ENCODE measurements at regions not wholly inside any gene's neighbourhood (a gene's known extent, or its start where the extent isn't known, plus 50 kb on each side); places are given as distances from the start of the nearest gene placed in this dataset.

- DNase-seq (ENCODE audit: low read depth): no peak
Observed at GRCh38 chr11:70848243-70848750, 404.1 kb downstream of the SHANK2 start.

DNA sequence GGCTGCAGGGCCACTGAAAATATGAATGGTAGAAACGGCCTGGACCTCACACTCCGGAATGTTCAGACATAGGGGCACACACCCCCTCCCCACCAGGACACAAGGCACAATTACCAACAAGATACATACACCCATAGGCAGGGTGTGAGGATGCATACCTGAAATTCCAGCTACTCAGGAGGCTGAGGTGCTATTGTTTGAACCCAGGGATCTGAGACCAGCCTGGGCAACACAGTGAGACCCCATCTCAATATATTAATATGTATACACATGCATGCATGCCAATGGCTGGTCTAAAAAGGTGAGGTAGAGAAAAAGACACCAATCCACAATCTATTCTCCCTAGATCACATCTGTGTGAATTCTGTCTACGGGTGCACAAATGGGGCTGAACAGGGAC, 403.3 kb downstream of the SHANK2 start:
- no peak for DNase-seq (ENCODE audit: low read depth)

DNA sequence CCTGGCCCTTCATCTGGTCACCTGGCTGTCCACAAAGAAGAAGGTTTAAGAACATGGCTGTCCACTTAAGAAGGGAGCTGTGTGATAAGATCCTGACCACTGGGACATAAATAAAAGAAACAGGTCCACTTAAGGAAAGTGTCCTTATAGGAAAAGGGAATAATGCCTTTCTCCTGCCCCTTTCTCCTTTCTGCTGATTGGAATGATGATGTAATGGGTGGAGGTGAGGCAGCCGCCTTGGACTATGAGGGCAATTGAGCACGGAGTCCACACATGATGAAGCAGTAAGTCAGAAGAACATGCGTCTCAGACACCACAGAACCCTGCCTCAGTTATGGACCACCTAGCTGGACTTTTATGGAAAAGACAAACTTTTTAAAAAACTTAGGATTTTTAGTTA, 401.1 kb downstream of the SHANK2 start:
- no peak for DNase-seq (ENCODE audit: low read depth)

GRCh38 chr11:70851907-70852306, 400.5 kb downstream of the SHANK2 start:
- no peak for DNase-seq (ENCODE audit: low read depth)

- no peak for DNase-seq (ENCODE audit: low read depth)
Observed at GRCh38 chr11:70853068-70853769, 399.2 kb downstream of the SHANK2 start.

- DNase-seq (ENCODE audit: low read depth): no peak
Observed at GRCh38 chr11:70853770-70854108, 398.6 kb downstream of the SHANK2 start.

- DNase-seq (ENCODE audit: low read depth): no peak
Observed at GRCh38 chr11:70854201-70854600, 398.2 kb downstream of the SHANK2 start.

GRCh38 chr11:70854901-70855556, 397.3 kb downstream of the SHANK2 start:
- DNase-seq (ENCODE audit: low read depth): no peak

GRCh38 chr11:70857894-70858293, 394.5 kb downstream of the SHANK2 start:
- no peak for DNase-seq (ENCODE audit: low read depth)

DNA sequence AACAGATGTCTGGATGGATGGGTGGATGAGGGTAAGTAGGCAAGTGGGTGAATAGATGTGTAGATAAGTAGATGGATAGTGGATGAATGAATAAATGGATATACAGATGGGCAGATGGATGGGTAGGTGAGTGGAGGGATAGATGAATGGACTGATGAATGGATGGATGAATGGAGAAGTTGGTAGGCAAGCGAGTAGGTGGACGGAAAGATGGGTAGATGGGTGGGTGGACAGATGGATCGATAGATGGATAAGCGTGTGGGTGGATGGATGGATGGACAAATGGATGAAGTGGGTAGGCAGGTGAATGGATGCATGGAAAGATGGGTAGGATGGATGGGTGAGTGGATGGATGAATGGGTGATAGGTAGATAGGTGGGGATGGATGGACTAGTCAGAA, 393.2 kb downstream of the SHANK2 start:
- no peak for DNase-seq (ENCODE audit: low read depth)

DNA sequence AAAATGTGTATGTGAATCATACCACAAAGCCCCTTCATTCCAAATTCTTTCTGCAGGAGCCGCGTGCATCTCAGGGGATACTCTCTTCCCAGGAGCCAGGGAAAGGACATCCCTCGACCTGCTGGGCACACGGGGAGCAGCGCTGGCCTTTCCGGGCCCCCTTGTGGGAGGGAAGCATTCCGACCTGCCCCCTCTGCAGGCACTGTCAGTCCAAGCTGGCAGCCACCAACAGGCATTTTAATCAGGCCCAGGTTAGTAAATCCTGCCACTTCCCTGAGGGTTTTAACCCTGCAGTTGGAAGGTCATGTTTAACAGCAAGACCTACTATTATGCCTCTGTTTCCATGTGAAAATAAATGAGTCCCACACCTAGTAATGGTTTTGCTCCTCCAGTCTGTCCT, 391.5 kb downstream of the SHANK2 start:
- DNase-seq (ENCODE audit: low read depth): no peak

- no peak for DNase-seq (ENCODE audit: low read depth)
Observed at GRCh38 chr11:70861559-70861958, 390.8 kb downstream of the SHANK2 start.

GRCh38 chr11:70862093-70862492, 390.3 kb downstream of the SHANK2 start:
- no peak for DNase-seq (ENCODE audit: low read depth)

DNA sequence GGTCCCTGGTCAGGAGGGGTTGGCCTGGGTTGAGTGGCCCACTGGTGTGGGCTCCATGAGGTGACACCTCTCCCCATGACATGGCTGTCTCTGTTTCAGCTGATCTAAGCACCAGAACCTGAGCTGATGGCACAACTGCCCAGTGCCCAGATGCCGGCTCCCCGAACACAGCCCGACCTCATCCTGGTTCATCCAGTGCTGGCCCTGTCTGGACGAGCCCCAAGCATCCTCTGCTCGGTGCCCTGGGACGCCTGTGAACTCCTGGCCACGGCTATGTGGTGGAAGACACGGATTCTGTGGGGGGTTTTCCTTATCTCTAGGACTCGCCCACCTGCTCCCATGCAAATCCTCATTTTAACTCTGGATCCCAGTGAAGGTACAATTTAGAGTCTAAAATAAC, 389.2 kb downstream of the SHANK2 start:
- DNase-seq (ENCODE audit: low read depth): no peak

GRCh38 chr11:70863993-70864392, 388.4 kb downstream of the SHANK2 start:
- no peak for DNase-seq (ENCODE audit: low read depth)

- DNase-seq (ENCODE audit: low read depth): no peak
Observed at GRCh38 chr11:70865356-70865755, 387.0 kb downstream of the SHANK2 start.

DNA sequence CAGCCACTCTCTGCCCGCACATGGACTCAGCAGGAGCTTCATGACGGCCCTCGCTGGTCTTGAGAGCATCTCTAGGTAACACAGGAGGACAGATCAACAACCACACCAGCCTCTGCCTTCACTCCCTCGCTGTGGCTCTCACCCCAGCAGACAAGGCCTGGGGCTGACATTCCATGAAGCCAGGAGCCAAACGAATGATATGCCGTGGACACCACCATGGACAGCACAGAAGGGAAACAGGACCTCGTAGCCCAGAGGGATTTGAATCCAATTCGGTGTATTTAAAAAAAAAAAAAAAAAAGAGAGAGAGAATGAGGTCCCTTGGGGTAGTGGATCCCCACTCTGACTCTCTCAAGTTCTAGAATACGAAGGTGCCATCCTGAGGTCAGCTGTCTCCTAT, 385.5 kb downstream of the SHANK2 start:
- DNase-seq (ENCODE audit: low read depth): no peak

- no peak for DNase-seq (ENCODE audit: low read depth)
Observed at GRCh38 chr11:70867281-70868047, 384.9 kb downstream of the SHANK2 start.

- no peak for DNase-seq (ENCODE audit: low read depth)
Observed at GRCh38 chr11:70868341-70868885, 384.0 kb downstream of the SHANK2 start.

GRCh38 chr11:70869054-70869453, 383.3 kb downstream of the SHANK2 start:
- DNase-seq (ENCODE audit: low read depth): no peak

- no peak for DNase-seq (ENCODE audit: low read depth)
Observed at GRCh38 chr11:70871881-70872280, 380.5 kb downstream of the SHANK2 start.

GRCh38 chr11:70872299-70872698, 380.1 kb downstream of the SHANK2 start:
- no peak for DNase-seq (ENCODE audit: low read depth)
